ENCODE measurements at regions not wholly inside any gene's neighbourhood (a gene's known extent, or its start where the extent isn't known, plus 50 kb on each side); places are given as distances from the start of the nearest gene placed in this dataset.

DNA sequence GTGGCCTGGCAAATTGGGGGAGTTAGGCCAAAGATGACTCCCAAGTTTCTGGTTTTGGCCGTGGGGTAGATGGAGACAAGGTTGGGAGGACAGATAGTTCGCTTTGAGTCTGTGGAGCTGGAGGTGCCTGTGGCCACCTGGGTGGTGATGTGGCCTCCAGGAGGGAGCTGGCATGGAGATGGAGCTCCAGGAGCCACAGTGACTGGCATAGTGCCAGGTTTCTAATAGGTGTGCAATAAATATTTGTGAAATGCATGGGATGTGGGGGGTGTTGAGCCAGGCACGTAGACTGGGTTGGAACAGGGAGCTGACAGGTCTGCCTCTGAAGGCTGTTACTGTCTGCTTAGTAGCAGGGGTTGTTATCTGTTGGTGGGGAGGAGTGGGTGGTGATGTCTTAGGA is 102.7 kb downstream of the PAX1 start:
- TF ChIP-seq, protein P1, sequence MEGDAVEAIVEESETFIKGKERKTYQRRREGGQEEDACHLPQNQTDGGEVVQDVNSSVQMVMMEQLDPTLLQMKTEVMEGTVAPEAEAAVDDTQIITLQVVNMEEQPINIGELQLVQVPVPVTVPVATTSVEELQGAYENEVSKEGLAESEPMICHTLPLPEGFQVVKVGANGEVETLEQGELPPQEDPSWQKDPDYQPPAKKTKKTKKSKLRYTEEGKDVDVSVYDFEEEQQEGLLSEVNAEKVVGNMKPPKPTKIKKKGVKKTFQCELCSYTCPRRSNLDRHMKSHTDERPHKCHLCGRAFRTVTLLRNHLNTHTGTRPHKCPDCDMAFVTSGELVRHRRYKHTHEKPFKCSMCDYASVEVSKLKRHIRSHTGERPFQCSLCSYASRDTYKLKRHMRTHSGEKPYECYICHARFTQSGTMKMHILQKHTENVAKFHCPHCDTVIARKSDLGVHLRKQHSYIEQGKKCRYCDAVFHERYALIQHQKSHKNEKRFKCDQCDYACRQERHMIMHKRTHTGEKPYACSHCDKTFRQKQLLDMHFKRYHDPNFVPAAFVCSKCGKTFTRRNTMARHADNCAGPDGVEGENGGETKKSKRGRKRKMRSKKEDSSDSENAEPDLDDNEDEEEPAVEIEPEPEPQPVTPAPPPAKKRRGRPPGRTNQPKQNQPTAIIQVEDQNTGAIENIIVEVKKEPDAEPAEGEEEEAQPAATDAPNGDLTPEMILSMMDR (IDR thresholded peaks at IDR 0.05; ENCODE audit: low read depth, low read length) = no peak
- TF ChIP-seq MYC (IDR thresholded peaks at IDR 0.05; ENCODE audit: low read depth, low read length) (no peak), POLR2A (IDR thresholded peaks at IDR 0.05; ENCODE audit: extremely low read depth, insufficient read length) (no peak)
- TF ChIP-seq, protein P2, sequence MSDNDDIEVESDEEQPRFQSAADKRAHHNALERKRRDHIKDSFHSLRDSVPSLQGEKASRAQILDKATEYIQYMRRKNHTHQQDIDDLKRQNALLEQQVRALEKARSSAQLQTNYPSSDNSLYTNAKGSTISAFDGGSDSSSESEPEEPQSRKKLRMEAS (IDR thresholded peaks at IDR 0.05; ENCODE audit: low read depth, low read length) = no peak

All from NB4 (cell line).